Small intestine (tissue), 7 donors: ENCODE measurements at regions not wholly inside any gene's neighbourhood (a gene's known extent, or its start where the extent isn't known, plus 50 kb on each side); places are given as distances from the start of the nearest gene placed in this dataset.

Experiments used
- DNase-seq, 2 donors: peaks; one replicate each; pipeline versions ENCODE4 v3.0.0 to v3.0.0-alpha.2; 2013
- FAIRE-seq: peaks from 2 replicates; lab custom pipeline; 2012; peaks lifted over from hg19 to GRCh38; lab: Jason Lieb, UNC
- H3K27ac ChIP-seq, 3 donors: one replicate each; pipeline ENCODE4 v1.5.1; 2013; ENCODE audit warnings: low read length in 2 of 3, mild to moderate bottlenecking in 2 of 3, control low read depth in 1 of 3, inconsistent platforms in 1 of 3, low read depth in 1 of 3, moderate library complexity in 1 of 3
- H3K27me3 ChIP-seq, 3 donors: one replicate each; pipeline ENCODE4 v1.6.1; 2013; ENCODE audit warnings: low read length in 3 of 3, inconsistent platforms in 1 of 3; ENCODE audit not compliant: control insufficient read depth in 3 of 3, insufficient read depth in 3 of 3
- H3K36me3 ChIP-seq, 3 donors: one replicate each; pipeline ENCODE4 v1.6.1; 2013; ENCODE audit warnings: low read length in 3 of 3, inconsistent platforms in 1 of 3, low read depth in 1 of 3, mild to moderate bottlenecking in 1 of 3, moderate library complexity in 1 of 3; ENCODE audit not compliant: control insufficient read depth in 3 of 3, insufficient read depth in 2 of 3
- H3K4me1 ChIP-seq, 3 donors: one replicate each; pipeline ENCODE4 v1.6.1; 2013; ENCODE audit warnings: low read length in 2 of 3, inconsistent platforms in 1 of 3, low read depth in 1 of 3, mild to moderate bottlenecking in 1 of 3, moderate library complexity in 1 of 3; ENCODE audit not compliant: control insufficient read depth in 3 of 3, insufficient read depth in 2 of 3
- H3K4me3 ChIP-seq, 3 donors: one replicate each; pipeline ENCODE4 v1.5.1; 2013; ENCODE audit warnings: low read length in 3 of 3, control low read depth in 1 of 3, inconsistent platforms in 1 of 3, low read depth in 1 of 3, mild to moderate bottlenecking in 1 of 3, moderate library complexity in 1 of 3
- H3K9me3 ChIP-seq, 2 donors: one replicate each; pipeline ENCODE4 v1.6.1; 2013; ENCODE audit warnings: low read depth in 1 of 2, low read length in 1 of 2; ENCODE audit not compliant: control insufficient read depth in 2 of 2, insufficient read depth in 1 of 2
- WGBS, 3 donors: extraction: QIAGEN DNeasy Blood & Tissue Kit; methylation state at CpG; one replicate each; pipeline ENCODE4 v1.1.7; 2013; 5-methylcytosine and 5-hydroxymethylcytosine counted together
- donor health status: healthy with polysubstance abuse.
- donor health status: control.
- donor health status: control.
- donor health status: Bipolar disorder and iron deficiency.
- donor health status: healthy.

DNA sequence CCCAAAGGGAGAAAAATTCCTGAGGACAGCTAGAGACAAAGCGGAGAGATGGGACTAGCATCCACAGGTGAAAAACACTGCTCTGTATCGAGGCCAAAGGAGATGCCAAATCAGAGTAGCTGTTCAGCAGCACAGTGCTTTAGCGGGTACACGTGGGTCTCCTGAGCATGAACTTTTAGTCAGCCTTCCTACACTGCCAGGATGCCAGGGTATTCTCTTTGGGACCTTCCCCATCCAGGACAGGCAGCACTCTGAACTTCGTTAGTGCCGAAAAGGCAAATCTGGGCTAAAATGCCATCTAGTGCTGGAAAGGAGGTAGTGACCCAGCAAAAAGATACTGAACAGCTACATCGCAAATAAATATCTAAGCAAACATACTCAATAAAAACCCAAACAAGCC is 64.9 kb downstream of the C6orf58 start:
- FAIRE-seq (no peak), DNase-seq (peak; percentile 4 to 17)
- no peaks in the 10 kb centered on the region for H3K4me1 ChIP-seq
- peaks cover 0 to 3% (median 0%) of the 10 kb centered on the region in 3 donors for H3K27me3 ChIP-seq
- no peak overlapping the region for H3K27ac ChIP-seq
- H3K36me3 ChIP-seq: no peaks in the 10 kb centered on the region
- WGBS, 3 donors: 32 to 36% (median 32%) methylated on average over 7 of the region's 7 CpGs
- no peak overlapping the region for H3K4me3 ChIP-seq
- H3K9me3 ChIP-seq: no peaks in the 10 kb centered on the region
